Bronchial epithelial cell (primary cell): ENCODE measurements at regions not wholly inside any gene's neighbourhood (a gene's known extent, or its start where the extent isn't known, plus 50 kb on each side); places are given as distances from the start of the nearest gene placed in this dataset.

Experiments
- DNase-seq: peaks from one replicate; pipeline ENCODE4 v3.0.0-alpha.2; 2010; ENCODE audit warnings: low read depth
- FAIRE-seq: peaks from 2 replicates; lab custom pipeline; 2011; peaks lifted over from hg19 to GRCh38; lab: Jason Lieb, UNC
- H3K27me3 ChIP-seq: 2 replicates; pipeline ENCODE4 v1.5.1; 2011; ENCODE audit warnings: low read length; ENCODE audit not compliant: control insufficient read depth, insufficient read depth
- H3K36me3 ChIP-seq: 2 replicates; pipeline ENCODE4 v1.5.1; 2011; ENCODE audit warnings: low read length; ENCODE audit not compliant: control insufficient read depth, insufficient read depth
- H3K4me3 ChIP-seq: 2 replicates; pipeline ENCODE4 v1.5.1; 2011; ENCODE audit warnings: mild to moderate bottlenecking, low read depth, low read length, control low read depth
- CTCF ChIP-seq: IDR thresholded peaks from 2 replicates; pipeline ENCODE4 v1.5.1; 2011; ENCODE audit warnings: mild to moderate bottlenecking, moderate library complexity, low read length, control low read depth, inconsistent platforms; ENCODE audit not compliant: insufficient read depth, severe bottlenecking

DNA sequence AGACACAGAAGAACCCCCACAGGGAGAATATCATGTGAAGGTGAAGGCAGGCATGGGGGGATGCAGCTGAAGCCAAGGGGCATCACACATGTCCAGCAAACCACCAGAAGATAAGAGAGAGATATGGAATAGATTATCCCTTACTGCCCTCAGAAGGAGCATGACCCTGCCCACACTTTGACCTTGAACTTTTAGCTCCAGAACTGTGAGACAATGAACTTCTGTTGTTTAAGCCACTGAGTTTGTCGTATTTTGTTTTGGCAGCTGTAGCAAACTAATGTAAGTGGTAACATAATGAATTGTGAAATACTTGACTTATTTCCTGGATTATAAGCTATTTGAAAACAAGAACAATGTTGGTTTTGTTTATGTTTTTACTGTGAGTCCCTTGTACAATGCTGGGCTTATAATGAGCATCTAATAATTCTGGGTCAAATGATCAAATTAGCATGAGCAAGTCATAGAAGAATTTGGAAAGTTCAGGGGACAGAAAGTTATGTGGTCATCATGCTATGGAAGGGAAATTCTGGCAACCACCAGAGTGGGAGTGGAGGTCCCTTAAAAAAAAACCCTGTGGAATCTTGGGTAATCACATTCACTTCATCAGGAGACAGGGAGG is 541.0 kb upstream of the KLHL29 start:
- Histone ChIP-seq H3K4me3 (no peak overlapping the region), H3K36me3 (no peaks in the 10 kb centered on the region), H3K27me3 (no peaks in the 10 kb centered on the region)
- FAIRE-seq = no peak
- no peak for TF ChIP-seq CTCF
- no peak for DNase-seq

DNA sequence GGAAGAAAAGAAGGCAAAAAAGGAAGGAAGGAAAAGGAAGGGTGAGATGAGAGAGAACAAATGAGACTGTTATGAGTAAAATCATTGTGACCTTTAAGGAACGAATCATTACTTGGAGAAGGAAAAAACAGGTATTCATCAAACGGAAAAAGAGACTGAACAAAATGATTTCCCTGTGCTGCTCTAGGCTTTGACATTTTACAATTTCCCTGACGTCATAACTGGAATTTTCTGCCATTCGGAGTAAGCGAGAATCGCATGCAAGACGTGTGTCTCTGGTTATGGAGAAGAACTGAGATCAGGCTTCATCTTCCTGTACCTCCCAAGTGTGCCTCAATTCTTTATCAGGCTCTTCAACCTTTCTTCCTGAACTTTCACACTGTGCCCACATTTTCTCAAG is 534.7 kb upstream of the KLHL29 start:
- no peak for TF ChIP-seq CTCF
- FAIRE-seq (no peak), DNase-seq (no peak)
- Histone ChIP-seq H3K36me3 (no peaks in the 10 kb centered on the region), H3K27me3 (no peaks in the 10 kb centered on the region), H3K4me3 (no peak overlapping the region)

DNA sequence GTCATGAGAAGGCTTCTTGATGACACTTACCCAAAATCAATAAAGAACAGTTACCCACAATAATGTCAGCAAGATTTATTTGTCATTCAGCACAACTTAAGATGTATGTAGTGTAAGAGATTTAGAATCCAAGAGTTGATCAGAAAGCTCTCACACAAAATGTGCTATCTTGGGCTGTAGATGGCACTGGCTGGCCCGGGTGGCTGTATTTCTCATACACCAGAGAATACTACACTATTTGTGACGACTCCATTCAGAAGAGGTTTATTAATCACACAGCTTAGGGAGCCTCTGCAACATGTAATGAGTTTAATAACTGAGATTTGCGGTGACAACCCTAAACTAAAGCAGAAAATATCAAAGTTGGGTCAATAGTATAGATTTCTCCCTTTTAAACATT is 530.4 kb upstream of the KLHL29 start:
- no peak overlapping the region for H3K4me3 ChIP-seq
- no peaks in the 10 kb centered on the region for H3K27me3 ChIP-seq
- TF ChIP-seq CTCF = no peak
- DNase-seq = no peak
- no peaks in the 10 kb centered on the region for H3K36me3 ChIP-seq
- no peak for FAIRE-seq

DNA sequence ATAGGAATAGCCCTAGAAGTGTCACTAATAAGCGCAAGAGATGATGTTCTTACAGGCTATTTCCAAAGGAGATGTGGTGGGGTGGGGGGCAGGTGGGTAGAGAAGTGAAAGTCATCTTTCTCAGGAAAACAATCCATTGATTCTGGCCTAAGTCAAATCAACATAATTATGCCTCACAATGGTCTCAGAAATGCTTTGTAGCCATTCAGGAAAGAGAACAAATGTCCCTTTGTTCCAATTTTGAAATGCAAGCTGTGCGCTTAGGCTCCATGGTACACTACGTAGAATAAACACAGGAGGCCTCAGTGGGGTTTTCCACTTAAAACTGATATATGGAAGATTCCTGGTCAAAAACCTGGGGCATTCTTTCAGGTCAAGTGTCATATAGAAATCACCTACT is 529.9 kb upstream of the KLHL29 start:
- Histone ChIP-seq H3K4me3 (no peak overlapping the region), H3K36me3 (no peaks in the 10 kb centered on the region), H3K27me3 (no peaks in the 10 kb centered on the region)
- TF ChIP-seq CTCF = no peak
- no peak for FAIRE-seq
- DNase-seq = no peak

DNA sequence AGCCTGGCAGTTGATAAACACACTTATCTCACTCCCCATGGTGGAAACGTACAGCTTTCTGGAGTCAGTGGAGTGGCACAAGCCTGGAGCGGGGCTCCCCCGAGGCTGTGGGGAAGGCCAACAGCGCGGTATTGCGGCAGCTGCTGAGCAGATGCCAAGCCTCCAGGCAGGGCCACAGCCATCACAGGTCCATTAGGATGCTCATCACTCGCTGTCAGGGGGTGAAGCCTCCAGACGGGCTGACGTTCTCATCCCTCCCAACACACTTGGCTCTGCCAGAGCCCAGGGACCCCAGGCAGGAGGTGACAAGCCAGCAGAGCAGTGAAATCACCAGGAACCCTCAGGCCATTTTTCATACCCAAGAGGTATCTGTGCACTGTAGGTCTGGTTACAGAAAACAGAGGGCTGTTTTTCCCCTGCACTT is 529.2 kb upstream of the KLHL29 start:
- H3K36me3 ChIP-seq = no peaks in the 10 kb centered on the region
- H3K4me3 ChIP-seq = no peak overlapping the region
- DNase-seq (no peak), FAIRE-seq (no peak)
- TF ChIP-seq CTCF = no peak
- no peaks in the 10 kb centered on the region for H3K27me3 ChIP-seq

DNA sequence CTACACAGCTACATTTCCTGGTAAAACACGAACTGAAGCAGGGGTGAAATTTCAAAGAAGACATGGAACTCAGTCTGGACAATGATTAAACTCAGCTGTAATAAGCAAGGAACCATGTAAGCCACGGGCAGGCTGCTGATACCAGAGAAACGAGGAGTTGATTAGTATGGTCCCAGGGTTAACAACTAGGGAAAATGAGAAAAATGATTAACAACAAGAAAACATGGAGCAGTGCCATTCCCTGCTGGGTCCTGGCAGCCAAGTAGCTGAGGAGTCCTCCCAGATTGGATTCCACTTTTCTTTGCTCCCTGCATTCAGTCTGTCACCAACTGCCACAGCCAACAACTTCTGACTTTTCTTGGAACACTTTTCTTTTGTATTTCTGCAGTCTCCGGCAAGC is 517.0 kb upstream of the KLHL29 start:
- Histone ChIP-seq H3K36me3 (no peaks in the 10 kb centered on the region), H3K4me3 (no peak overlapping the region), H3K27me3 (no peaks in the 10 kb centered on the region)
- DNase-seq (no peak), FAIRE-seq (no peak)
- TF ChIP-seq CTCF = no peak
